ENCODE measurements at regions not wholly inside any gene's neighbourhood (a gene's known extent, or its start where the extent isn't known, plus 50 kb on each side); places are given as distances from the start of the nearest gene placed in this dataset.

GRCh38 chr4:175351473-175351872 lies 433.3 kb downstream of the ADAM29 start:
- Histone ChIP-seq H3K9me3 (ENCODE audit: low read depth, low read length, poor library complexity, severe bottlenecking) (no peaks in the 10 kb centered on the region), H3K4me3 (ENCODE audit: low read depth, low read length, poor library complexity, severe bottlenecking) (no peak overlapping the region), H3K4me1 (ENCODE audit: insufficient read depth, low read length, poor library complexity, severe bottlenecking) (no peaks in the 10 kb centered on the region), H3K27me3 (replicated peaks; ENCODE audit: insufficient read depth, low read depth, low read length, poor library complexity) (no peaks in the 10 kb centered on the region), H3K27ac (ENCODE audit: low read depth, low read length, poor library complexity, severe bottlenecking) (no peak overlapping the region), H3K36me3 (ENCODE audit: insufficient read depth, low read length, poor library complexity, severe bottlenecking) (no peaks in the 10 kb centered on the region)
- intact Hi-C loops (cut with micrococcal nuclease; ENCODE audit: unreplicated experiment): no loop called here
- no TSS peak for BruUV-seq (replicated peaks)
- ChIA-PET CTCF (no interaction called here), POLR2A (ENCODE audit: low non-redundant PET) (no interaction called here)
- TF ChIP-seq EZH2 (IDR thresholded peaks at IDR 0.05; ENCODE audit: borderline replicate concordance, low read depth, low read length, poor library complexity, severe bottlenecking): no peak
- TF ChIP-seq, protein P1, sequence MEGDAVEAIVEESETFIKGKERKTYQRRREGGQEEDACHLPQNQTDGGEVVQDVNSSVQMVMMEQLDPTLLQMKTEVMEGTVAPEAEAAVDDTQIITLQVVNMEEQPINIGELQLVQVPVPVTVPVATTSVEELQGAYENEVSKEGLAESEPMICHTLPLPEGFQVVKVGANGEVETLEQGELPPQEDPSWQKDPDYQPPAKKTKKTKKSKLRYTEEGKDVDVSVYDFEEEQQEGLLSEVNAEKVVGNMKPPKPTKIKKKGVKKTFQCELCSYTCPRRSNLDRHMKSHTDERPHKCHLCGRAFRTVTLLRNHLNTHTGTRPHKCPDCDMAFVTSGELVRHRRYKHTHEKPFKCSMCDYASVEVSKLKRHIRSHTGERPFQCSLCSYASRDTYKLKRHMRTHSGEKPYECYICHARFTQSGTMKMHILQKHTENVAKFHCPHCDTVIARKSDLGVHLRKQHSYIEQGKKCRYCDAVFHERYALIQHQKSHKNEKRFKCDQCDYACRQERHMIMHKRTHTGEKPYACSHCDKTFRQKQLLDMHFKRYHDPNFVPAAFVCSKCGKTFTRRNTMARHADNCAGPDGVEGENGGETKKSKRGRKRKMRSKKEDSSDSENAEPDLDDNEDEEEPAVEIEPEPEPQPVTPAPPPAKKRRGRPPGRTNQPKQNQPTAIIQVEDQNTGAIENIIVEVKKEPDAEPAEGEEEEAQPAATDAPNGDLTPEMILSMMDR (conservative IDR thresholded peaks at IDR 0.05; ENCODE audit: low read depth, low read length): no peak
- DNase-seq (ENCODE audit: low spot score): no peak

DNA sequence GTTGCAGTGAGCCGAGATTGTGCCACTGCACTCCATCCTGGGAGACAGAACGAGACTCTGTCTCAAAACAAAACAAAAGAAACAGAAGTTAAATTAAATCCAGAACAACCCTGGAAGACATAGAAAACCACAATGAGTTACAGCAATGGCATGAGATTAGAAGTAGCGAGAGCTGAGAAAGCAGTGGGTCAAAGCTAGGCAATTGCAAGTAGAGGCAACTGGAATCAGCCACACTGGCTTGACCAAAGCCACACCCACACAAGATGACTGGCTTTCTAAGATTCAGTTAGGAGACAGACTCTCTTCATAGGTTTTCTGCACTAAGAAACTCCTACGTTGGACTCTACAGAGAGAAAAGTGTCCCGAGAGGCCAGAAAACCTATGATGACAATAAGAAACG lies 443.0 kb downstream of the GPM6A start:
- H3K36me3 ChIP-seq (ENCODE audit: insufficient read depth, low read length, poor library complexity, severe bottlenecking): no peaks in the 10 kb centered on the region
- no peak overlapping the region for H3K27ac ChIP-seq (ENCODE audit: low read depth, low read length, poor library complexity, severe bottlenecking)
- CTCF ChIA-PET: no interaction called here
- no peaks in the 10 kb centered on the region for H3K4me1 ChIP-seq (ENCODE audit: insufficient read depth, low read length, poor library complexity, severe bottlenecking)
- DNase-seq (ENCODE audit: low spot score): no peak
- POLR2A ChIA-PET (ENCODE audit: low non-redundant PET): no interaction called here
- no TSS peak for BruUV-seq (replicated peaks)
- intact Hi-C loops (cut with micrococcal nuclease; ENCODE audit: unreplicated experiment): no loop called here
- no peaks in the 10 kb centered on the region for H3K9me3 ChIP-seq (ENCODE audit: low read depth, low read length, poor library complexity, severe bottlenecking)
- H3K27me3 ChIP-seq (replicated peaks; ENCODE audit: insufficient read depth, low read depth, low read length, poor library complexity): no peaks in the 10 kb centered on the region
- TF ChIP-seq, protein P1 (conservative IDR thresholded peaks at IDR 0.05; ENCODE audit: low read depth, low read length): no peak
- no peak for TF ChIP-seq EZH2 (IDR thresholded peaks at IDR 0.05; ENCODE audit: borderline replicate concordance, low read depth, low read length, poor library complexity, severe bottlenecking)
- no peak overlapping the region for H3K4me3 ChIP-seq (ENCODE audit: low read depth, low read length, poor library complexity, severe bottlenecking)

GRCh38 chr4:175371091-175371490 lies 441.0 kb downstream of the GPM6A start:
- ChIA-PET POLR2A (ENCODE audit: low non-redundant PET) (no interaction called here), CTCF (no interaction called here)
- Histone ChIP-seq H3K9me3 (ENCODE audit: low read depth, low read length, poor library complexity, severe bottlenecking) (no peaks in the 10 kb centered on the region), H3K4me1 (ENCODE audit: insufficient read depth, low read length, poor library complexity, severe bottlenecking) (no peaks in the 10 kb centered on the region), H3K4me3 (ENCODE audit: low read depth, low read length, poor library complexity, severe bottlenecking) (no peak overlapping the region), H3K36me3 (ENCODE audit: insufficient read depth, low read length, poor library complexity, severe bottlenecking) (no peaks in the 10 kb centered on the region), H3K27me3 (replicated peaks; ENCODE audit: insufficient read depth, low read depth, low read length, poor library complexity) (no peaks in the 10 kb centered on the region), H3K27ac (ENCODE audit: low read depth, low read length, poor library complexity, severe bottlenecking) (no peak overlapping the region)
- TF ChIP-seq, protein P1 (conservative IDR thresholded peaks at IDR 0.05; ENCODE audit: low read depth, low read length): no peak
- TF ChIP-seq EZH2 (IDR thresholded peaks at IDR 0.05; ENCODE audit: borderline replicate concordance, low read depth, low read length, poor library complexity, severe bottlenecking): no peak
- DNase-seq (ENCODE audit: low spot score): no peak
- intact Hi-C loops (cut with micrococcal nuclease; ENCODE audit: unreplicated experiment): no loop called here
- no TSS peak for BruUV-seq (replicated peaks)
